22Rv1 (cell line): ENCODE measurements at regions not wholly inside any gene's neighbourhood (a gene's known extent, or its start where the extent isn't known, plus 50 kb on each side); places are given as distances from the start of the nearest gene placed in this dataset.

Experiments used
- H3K27ac ChIP-seq: fragments of 450-650 bp; 2 replicates; pipeline ENCODE4 v1.5.1; 2017
- ZFX ChIP-seq: fragments of 450-650 bp; IDR thresholded peaks from 2 replicates; pipeline ENCODE4 v1.6.1; 2017; ENCODE audit warnings: antibody characterized with exemption, borderline replicate concordance
- TF ChIP-seq, protein P1 (sequence below): fragments of 450-650 bp; IDR thresholded peaks from 2 replicates; pipeline ENCODE4 v1.5.1; 2017; ENCODE audit warnings: mild to moderate bottlenecking

DNA sequence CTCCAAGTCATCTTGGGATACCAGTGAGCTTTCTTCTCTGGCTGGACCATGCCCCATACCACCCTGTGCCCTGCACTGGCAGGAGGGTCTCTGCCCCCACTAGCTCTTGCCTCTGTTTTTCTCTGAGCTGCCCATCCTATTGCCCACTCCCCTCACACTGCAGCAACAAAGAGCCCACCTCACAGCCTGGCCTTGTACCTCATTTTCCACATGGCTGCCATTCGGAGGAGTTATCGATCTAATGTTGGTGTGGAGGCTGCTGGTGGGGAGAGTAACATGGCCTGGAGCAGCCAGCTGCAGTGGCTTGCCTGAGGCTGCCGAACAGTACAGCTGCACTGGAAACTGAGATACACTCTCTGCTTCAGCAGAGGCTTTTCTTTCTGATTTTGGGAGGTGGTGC is 65.7 kb upstream of the AGBL1 start:
- H3K27ac ChIP-seq = no peak overlapping the region
- TF ChIP-seq, protein P1, sequence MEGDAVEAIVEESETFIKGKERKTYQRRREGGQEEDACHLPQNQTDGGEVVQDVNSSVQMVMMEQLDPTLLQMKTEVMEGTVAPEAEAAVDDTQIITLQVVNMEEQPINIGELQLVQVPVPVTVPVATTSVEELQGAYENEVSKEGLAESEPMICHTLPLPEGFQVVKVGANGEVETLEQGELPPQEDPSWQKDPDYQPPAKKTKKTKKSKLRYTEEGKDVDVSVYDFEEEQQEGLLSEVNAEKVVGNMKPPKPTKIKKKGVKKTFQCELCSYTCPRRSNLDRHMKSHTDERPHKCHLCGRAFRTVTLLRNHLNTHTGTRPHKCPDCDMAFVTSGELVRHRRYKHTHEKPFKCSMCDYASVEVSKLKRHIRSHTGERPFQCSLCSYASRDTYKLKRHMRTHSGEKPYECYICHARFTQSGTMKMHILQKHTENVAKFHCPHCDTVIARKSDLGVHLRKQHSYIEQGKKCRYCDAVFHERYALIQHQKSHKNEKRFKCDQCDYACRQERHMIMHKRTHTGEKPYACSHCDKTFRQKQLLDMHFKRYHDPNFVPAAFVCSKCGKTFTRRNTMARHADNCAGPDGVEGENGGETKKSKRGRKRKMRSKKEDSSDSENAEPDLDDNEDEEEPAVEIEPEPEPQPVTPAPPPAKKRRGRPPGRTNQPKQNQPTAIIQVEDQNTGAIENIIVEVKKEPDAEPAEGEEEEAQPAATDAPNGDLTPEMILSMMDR = no peak
- TF ChIP-seq ZFX = no peak

DNA sequence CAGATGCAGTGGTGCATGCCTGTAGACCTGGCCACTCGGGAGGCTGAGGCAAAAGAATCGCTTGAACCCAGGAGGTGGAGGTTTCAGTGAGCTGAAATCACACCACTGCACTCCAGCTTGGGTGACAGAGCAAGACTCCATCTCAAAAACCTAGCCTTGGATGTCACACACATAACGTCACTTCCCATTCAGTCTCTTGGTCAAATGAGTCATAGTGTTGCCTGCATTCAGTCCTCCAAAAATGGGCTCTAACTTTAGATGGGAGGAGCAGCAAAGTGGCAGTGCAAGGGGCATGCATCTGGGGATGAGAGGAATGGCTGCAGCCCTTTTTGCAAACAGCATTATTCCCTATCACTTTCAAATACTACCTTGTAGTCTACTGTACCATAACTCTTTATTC is 62.9 kb upstream of the AGBL1 start:
- H3K27ac ChIP-seq = no peak overlapping the region
- no peak for TF ChIP-seq ZFX
- TF ChIP-seq, protein P1 = no peak

DNA sequence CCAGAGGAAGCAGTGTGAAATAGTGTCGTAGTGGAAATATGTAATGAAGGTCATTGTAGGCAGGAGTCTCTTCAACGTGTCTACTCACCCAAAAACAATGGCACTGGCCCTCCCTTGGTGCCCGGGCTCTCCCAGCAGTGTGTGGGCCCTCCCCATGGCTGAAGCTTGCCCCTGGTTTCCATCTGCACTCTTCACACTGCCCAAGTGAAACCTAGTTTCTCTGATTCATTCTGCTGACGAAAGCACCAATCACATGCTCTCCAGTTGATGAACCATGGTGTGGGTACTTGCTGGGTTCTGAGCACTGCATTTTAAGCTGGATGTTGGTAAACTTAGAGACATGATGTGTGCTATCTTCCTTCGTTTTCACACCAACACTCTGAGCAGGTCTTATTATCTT is 61.0 kb upstream of the AGBL1 start:
- no peak for TF ChIP-seq ZFX
- TF ChIP-seq, protein P1 = no peak
- no peak overlapping the region for H3K27ac ChIP-seq

DNA sequence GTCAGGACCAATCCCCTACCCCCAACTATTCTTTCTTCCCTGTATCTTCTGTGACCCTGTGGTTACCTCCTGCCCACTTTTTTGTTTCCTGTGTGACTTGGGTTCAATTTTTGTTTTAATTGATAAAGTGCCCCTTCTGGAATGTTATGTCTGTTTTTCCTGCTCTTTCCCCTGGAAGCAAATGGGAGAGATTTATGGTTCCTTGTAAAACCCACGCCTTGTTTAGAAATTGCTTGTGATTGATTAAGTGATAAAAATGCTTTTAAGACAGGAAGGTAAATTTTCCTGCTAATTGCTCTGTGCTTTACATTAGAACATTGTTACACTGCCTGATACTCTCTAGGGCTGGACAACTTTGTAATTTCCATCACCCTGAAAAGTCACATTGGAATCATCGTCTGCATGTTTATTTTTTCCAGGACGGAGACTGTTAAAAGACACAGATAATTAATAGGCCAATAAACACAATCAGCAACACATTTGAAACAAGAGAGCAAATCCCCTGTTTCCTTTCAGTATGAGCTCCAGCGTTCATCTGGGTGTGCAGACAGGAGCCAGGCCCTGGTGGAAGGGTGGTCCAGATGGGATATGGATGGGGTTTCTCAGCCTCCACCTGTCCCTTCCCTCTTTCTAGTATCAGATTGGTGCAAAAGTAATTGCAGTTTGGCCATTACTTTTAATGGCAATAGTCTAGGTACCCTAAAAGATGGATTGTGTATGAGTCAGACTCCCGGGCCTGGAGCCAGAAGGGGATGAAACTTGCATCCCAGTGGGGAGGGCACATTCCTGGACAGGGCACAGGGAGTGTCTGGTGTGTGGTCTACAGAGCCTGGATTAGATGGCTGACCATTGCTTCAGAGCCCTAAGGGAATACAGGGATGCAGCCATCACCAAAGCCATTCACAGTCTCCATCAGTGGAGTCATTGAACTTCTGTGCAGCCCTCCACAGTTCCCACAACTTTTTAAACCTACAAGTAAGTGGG is 58.1 kb upstream of the AGBL1 start:
- H3K27ac ChIP-seq = no peak overlapping the region
- TF ChIP-seq ZFX = no peak
- TF ChIP-seq, protein P1 = no peak

DNA sequence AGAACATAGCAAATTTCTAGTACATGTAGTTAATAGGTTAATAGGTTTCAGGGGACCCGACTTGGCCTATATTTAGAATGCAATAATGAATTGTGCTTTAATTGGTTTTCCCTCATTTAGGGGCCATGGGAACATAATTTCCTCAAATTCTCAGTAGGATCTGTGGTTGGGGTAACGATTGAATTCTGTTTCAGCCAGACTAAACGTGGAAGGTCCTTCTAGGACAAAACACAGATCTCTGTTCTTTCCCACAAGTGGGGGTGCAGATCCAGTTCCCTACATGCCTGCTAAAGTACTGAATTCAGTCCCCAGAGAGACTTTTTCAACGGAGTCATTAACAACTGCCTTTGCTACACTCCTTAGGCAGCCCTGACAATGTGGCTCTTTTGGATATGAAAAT is 50.7 kb upstream of the AGBL1 start:
- no peak overlapping the region for H3K27ac ChIP-seq
- no peak for TF ChIP-seq ZFX
- TF ChIP-seq, protein P1 = no peak
